GM08714 (cell line): ENCODE measurements at regions not wholly inside any gene's neighbourhood (a gene's known extent, or its start where the extent isn't known, plus 50 kb on each side); places are given as distances from the start of the nearest gene placed in this dataset.
"Not testable (repeated sequence)": the region's sequence is repeated elsewhere in the genome, so short reads cannot be mapped to it uniquely, and the experiment has no call there.

Experiments used
- H3K4me3 ChIP-seq: fragments of 200-500 bp; sonication (Bioruptor generic); 2 replicates; pipeline ENCODE4 v1.5.1; 2014; ENCODE audit warnings: mild to moderate bottlenecking, low read length, inconsistent platforms
- ZNF274 ChIP-seq: IDR thresholded peaks from 2 replicates; pipeline ENCODE4 v1.6.1; 2012; ENCODE audit warnings: mild to moderate bottlenecking, low read depth, low read length

DNA sequence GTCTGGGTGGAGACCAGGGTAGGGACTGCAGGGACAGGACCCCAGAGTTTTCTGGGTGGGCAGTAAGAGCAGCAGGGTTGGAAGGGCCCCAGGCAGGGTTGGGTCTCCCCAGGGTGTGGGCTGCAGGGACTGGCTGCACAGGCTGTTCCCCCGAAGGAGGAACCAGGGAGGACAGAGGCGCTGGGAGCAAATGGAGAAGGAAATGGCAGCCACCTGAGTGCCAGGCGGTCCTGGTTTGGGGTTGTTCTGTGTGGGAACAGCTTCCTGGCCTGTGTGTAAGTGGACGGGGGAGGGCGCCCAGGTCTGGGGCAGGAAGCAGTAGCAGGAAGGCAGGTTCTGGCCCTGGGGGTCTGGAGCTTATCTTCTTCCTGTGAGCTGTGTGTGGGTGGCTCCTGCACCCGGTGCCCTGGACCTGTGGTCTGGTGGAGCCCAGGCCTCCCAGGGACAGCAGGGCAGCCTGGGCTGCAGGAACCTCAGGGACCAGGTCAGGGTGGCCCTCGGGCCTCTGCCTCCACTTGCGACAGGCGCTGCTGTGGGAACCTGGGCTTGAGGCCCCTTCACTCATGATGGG lies 372.8 kb downstream of the TMEM121 start:
- no peak for TF ChIP-seq ZNF274
- H3K4me3 ChIP-seq, result peak overlapping the region; percentile 47; the same call in 1 of the 2 replicates

DNA sequence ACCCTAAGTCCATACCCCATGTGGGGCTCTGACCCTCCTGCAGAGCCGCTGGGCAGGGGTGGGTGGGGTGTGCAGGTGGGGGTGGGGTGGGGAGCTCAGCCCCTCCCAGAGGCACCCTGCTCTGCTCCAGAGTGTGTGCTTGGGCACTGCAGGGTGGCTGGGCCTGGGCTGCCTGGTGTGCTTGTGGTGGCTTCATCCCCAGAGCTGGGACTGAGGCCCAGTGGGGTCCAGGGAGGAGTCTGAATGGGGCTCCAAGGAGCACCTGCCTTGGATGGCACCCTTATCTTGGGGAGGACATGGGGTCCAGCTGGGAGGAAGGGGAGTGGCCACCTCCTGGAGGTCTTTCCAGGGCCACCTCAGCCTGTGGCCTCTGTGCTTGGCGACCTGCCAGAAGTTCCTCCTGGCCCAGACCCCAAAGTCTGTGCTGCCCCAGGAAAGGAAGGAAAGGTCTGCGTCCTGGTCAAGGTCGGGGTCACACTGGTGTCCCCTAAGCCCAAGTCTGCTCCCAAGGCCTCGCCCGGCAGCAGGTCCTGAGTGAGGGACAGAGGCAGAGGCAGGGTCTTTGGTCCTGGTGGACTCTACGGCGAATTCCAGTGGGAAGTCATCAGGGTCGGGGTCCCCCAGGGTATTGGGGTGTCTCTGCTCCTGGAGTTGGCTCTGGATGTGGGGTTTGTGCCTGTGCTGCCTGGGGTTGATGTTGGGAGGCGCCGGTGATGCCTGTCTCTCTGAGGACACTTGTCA lies 373.4 kb downstream of the TMEM121 start:
- peak overlapping the region; percentile 47; the same call in 1 of the 2 replicates for H3K4me3 ChIP-seq
- TF ChIP-seq ZNF274, result no peak

DNA sequence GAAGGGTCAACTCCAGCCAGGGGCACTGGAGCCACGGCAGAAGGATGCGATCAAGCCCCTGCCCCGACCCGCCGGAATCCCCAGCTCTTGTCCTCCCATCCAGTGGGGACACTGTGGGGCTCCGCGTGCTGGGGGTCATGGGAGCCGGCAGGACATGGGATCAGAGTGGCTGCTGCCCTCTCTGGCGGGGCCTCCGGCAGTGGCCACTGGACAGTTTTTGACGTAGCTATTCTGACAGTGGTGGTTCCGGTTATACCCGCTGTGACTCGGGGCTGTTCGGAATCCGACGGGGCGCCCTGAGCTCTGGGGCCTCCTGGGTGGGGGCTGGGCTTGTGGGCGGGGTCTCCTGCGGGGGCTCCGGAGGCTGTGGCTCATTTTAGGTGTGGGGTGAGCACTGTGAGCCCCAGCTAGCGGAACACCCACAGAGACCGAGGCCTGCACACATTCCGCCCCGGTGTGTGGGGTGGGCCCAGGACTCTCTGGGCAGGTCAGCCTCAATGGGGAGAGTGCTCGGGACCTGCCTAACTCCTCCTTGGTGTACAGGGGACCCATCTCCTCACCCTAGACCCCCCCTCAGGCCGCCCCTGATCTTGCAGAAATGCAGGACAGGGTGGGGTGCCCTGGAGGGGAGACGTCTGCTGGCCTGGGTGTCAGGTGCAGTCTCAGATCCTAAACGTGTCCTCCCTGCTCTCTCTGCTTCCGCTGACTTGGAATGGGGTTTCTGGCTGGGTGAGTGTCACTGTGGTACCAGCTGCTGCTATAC lies 374.2 kb downstream of the TMEM121 start:
- peak overlapping the region; percentile 47; the same call in 1 of the 2 replicates for H3K4me3 ChIP-seq
- no peak for TF ChIP-seq ZNF274

DNA sequence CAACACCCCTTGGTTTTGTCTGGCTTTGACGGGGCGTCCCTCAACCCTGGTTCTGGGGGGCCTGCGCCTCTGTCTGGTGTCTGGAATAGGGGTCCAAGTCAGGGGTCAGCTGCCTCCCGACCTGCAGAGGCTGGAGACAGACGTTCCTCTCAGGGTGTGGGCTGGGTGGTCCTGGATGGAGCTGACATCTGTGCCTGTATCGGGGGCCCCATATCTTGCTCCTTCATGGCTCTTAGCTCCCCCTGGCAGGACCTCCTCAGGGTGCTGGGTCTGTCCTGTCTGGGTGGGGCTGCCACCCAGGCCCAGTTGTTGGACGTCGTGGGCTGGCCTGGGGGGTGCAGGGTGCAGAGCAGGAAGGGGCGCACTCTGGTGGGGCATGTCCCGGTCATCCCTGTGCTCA lies 374.8 kb downstream of the TMEM121 start:
- TF ChIP-seq ZNF274, result no peak
- peak overlapping the region; percentile 47; the same call in 1 of the 2 replicates for H3K4me3 ChIP-seq

DNA sequence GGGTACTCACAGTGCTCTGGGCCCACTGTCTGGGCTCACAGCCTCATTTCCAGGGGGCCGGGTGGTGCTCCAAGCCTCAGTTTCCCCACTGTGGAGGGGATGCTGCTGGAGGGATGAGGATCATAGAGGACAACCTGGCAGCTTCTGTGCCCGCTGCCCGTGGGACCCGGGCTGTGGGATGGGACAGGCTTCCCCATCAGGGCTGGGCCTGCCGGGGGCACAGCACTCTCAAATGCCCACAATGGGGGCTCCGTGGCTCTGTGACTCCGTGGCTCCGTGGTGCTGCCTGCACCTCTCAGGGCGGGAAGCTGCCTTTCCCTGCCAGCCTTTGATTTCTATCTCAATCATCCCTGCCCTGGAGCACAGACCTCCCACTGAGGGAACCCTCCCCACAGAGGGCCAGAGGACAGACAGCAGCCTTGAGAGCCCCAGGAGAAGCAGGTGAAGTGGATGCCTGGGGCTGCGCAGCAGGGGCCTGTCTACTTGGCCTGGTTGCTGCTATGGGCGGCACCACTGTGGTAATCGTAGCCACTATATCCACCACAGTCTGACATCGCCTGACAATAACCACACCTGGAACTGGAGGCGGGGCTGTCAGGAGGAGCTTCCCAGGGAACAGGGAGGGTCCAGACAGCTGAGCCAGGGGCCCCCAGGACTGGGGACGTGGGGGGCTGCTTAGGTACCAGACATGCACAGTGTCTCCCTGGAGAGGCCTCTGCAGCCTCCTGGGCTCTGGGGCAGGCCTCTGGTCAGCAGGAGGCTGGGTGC lies 375.9 kb downstream of the TMEM121 start:
- TF ChIP-seq ZNF274, result no peak
- no peak overlapping the region; the same call in 1 of the 2 replicates for H3K4me3 ChIP-seq

DNA sequence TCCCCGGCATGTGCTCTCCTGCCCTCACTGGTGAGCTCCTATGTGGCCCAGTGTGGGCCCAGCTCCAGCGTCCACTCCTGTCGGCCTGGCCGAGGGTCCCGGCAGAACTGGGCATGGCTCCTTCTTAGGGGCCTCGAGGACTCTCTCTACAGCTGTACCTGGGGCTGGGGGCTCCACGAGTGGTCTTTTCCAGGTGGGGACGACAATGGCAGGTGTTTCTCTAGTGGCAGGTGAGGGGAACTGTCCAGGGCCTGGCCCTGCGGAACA lies 376.4 kb downstream of the TMEM121 start:
- not testable (repeated sequence) for H3K4me3 ChIP-seq

DNA sequence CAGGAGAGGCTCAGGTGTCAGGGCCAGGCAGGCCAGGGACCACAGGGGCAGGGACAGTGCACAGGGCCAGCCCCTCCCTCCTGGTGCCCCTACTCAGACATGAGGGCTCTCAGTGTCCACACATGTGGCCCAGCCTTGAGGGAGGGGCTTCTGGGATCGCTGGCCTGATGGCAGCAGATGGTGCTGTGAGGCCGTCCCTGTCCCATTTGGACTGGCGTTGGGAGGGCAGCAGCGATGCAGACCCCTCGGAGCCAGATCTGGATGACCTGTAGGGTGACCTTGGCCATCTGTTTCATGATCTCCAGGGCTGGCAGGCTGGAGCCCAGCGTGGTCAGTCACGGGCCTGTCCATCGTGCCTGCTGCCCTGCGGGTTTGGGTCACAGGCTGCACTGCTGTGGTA lies 377.6 kb downstream of the TMEM121 start:
- no peak for TF ChIP-seq ZNF274
- no peak overlapping the region; the same call in 1 of the 2 replicates for H3K4me3 ChIP-seq

DNA sequence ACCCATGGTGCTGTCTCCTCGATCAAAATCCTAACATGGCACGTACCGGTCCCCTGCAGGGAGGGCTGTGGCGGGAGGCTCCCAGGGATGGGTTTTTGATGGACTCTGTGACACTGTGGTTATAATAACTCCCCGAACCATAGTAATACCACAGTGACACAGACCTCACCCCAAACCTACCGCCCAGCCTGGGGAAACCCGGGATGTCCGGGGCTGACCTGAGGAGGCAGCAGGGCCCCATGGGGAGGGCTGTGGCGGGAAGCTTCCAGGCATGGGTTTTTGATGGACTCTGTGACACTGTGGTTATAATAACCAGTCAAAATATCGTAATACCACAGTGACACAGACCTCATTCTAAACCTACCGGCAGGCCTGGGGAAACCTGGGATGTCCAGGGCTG lies 378.0 kb downstream of the TMEM121 start:
- TF ChIP-seq ZNF274, result no peak
- no peak overlapping the region; the same call in 1 of the 2 replicates for H3K4me3 ChIP-seq

DNA sequence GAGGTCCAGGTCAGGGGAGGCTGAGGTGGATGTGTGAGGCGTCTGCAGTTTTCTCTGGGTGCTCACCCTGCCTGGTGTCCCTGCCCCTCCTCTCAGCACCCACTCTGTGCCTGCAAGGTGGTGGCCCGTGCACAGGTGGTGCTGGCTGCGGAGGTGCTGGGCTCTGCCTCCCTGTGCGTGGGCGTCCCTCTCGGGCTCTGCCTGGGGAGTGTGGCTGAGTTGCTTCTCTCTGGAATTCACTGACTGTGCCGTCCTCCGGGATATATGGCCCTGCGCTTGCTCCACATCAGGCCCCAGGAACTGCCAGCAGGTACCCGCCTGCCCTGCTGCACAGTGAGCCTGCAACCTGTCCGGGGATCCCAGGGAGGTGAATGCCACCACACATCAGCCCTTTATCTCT lies 379.1 kb downstream of the TMEM121 start:
- H3K4me3 ChIP-seq, result no peak overlapping the region; the same call in 1 of the 2 replicates
- TF ChIP-seq ZNF274, result no peak

DNA sequence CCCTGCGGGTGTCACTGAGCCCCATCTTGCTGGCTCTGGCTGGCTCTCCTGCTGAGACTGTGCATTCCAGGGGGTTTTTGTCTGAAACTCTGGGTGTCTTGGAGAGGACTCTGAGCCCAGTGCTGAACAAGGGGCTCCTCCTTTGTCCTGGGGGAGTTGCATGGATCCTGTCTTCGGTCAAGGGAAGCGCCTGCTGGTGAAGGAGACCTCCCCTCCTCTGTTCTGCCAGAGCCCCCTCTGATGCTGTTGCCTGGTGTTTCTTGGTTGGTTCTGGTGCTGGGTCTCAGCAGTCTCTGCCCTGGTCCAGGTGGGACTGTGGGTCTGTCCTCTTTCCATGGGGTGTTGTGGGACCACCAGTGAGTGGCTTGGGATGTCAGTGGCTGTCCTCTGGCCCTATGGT lies 380.9 kb downstream of the TMEM121 start:
- H3K4me3 ChIP-seq, result no peak overlapping the region; the same call in 1 of the 2 replicates
- no peak for TF ChIP-seq ZNF274

DNA sequence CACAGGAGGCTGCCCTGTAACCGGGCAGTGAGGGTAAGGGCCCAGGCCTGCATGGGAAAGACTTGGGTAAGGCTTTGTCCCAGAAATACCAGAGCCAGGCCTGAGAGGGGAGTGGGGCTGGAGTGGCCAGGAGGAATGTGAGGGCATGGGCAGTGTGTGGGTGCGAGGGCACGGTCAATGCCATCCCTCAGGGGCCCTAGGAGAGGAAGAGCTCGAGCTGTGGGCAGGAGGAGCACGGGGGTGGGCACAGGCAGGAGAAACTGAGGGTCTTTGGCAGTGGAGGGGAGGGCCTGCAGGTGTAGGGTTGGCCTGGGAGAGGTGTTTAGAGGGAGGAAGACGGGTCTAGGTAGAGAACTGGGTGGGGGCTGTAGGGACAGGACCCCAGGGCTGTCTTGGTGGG lies 381.6 kb downstream of the TMEM121 start:
- no peak overlapping the region; the same call in 1 of the 2 replicates for H3K4me3 ChIP-seq
- no peak for TF ChIP-seq ZNF274

DNA sequence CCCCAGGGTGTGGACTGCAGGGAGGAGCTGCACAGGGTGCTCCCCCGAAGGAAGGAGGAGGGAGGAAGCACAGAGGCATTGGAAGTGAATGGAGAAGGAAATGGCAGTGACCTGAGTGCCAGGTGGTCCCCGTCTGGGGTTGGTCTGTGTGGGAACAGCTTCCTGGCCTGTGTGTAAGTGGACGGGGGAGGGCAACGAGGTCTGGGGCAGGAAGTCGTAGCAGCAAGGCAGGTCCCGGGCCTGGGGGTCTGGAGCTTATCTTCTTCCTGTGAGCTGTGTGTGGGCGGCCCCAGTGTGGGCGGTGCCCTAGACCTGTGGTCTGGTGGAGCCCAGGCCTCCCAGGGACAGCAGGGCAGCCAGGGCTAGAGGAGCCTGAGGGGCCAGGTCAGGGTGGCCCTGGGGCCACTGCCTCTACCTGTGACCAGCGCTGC lies 382.1 kb downstream of the TMEM121 start:
- no peak for TF ChIP-seq ZNF274
- no peak overlapping the region; the same call in 1 of the 2 replicates for H3K4me3 ChIP-seq

DNA sequence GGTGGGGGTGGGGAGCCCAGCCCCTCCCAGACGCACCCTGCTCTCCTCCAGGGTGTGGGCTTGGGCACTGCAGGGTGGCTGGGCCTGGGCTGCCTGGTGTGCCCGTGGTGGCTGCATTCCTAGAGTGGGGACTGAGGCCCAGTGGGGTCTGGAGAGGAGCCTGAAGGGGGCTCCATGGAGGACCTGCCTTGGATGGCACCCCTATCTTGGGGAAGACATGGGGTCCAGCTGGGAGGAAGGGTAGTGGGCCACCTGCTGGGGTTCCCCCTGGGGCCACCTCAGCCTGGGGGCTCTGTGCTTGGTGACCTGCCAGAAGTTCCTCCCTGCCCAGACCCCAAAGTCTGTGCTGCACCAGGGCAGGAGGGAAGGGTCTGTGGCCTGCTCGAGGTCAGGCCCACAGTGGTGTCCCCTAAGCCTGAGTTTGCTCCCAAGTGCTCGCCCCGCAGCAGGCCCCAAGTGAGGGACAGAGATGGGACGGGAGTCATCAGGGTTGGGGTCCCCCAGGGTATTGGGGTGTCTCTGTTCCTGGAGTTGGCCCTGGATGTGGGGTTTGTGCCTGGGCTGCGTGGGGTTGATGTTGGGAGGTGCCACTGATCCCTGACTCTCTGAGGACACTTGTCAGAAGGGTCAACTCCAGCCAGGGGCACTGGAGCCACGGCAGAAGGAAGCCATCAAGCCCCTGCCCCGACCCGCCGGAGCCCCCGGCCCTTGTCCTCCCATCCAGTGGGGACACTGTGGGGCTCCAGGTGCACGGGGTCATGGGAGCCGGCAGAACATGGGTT lies 382.9 kb downstream of the TMEM121 start:
- no peak for TF ChIP-seq ZNF274
- peak overlapping the region; percentile 52; the same call in 1 of the 2 replicates for H3K4me3 ChIP-seq

DNA sequence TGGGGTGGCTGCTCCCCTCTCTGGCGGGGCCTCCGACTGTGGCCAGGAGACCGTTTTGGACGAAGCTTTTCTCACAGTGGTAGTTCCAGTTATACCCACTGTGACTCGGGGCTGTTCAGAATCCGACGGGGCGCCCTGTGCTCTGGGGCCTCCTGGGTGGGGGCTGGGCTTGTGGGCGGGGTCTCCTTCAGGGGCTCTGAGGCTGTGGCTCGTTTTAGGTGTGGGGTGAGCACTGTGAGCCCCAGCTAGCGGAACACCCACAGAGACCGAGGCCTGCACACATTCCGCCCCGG lies 383.4 kb downstream of the TMEM121 start:
- peak overlapping the region; percentile 52; the same call in 1 of the 2 replicates for H3K4me3 ChIP-seq
